ENCODE measurements at regions not wholly inside any gene's neighbourhood (a gene's known extent, or its start where the extent isn't known, plus 50 kb on each side); places are given as distances from the start of the nearest gene placed in this dataset.

GRCh38 chr5:155870636-155871035 is 456.3 kb upstream of the SGCD start:
- TF ChIP-seq CTCF (conservative IDR thresholded peaks at IDR 0.05; ENCODE audit: low read depth, low read length) (no peak), USF2 (IDR thresholded peaks at IDR 0.05; ENCODE audit: low read depth, low read length) (no peak)
